HCT116 (cell line): ENCODE measurements at regions not wholly inside any gene's neighbourhood (a gene's known extent, or its start where the extent isn't known, plus 50 kb on each side); places are given as distances from the start of the nearest gene placed in this dataset.

Experiments
- ATAC-seq: fragments of 200-7000 bp; cut with Tn5 transposase; 2 replicates; pipeline ENCODE4 v1.9.1; 2020; ENCODE audit warnings: mild to moderate bottlenecking, moderate library complexity
- BruUV-seq: library from RNA; stranded (reverse); fragments of 400-500 nt; replicated peaks from 2 replicates; lab custom pipeline; 2021; lab: Mats Ljungman, UMichigan
- CTCF ChIA-PET: fragments of 300-600 bp; sonication (Branson Sonifier 250); formaldehyde crosslinking; loops from one replicate; lab custom pipeline; 2021; ENCODE audit warnings: antibody characterized with exemption; lab: Charles Lee
- POLR2A ChIA-PET: fragments of 300-600, 350-600 bp; sonication (Branson Sonifier 250); formaldehyde crosslinking; loops from one replicate; lab custom pipeline; 2021; ENCODE audit warnings: antibody characterized with exemption; lab: Charles Lee
- RAD21 ChIA-PET, 2 experiments: fragments of 300-600 bp; sonication (Branson Sonifier 250); formaldehyde crosslinking; loops; one replicate each; lab custom pipeline; 2023; ENCODE audit warnings: low total read pairs in 2 of 2; ENCODE audit not compliant: uncharacterized antibody in 2 of 2, unreplicated experiment in 2 of 2, low non-redundant PET in 1 of 2; lab: Charles Lee
- DNase-seq: peaks from one replicate; pipeline ENCODE4 v3.0.0-alpha.2; 2010; ENCODE audit warnings: low read depth, low spot score
- H2AFZ ChIP-seq: fragments of 200-600 bp; shearing (Covaris generic), sonication (generic); 2 replicates; pipeline ENCODE4 v1.6.1; 2017; ENCODE audit warnings: low read depth, mixed run types, mixed read lengths, antibody characterized with exemption, low read length; ENCODE audit not compliant: poor library complexity, severe bottlenecking
- H3K27ac ChIP-seq: 2 replicates; pipeline ENCODE4 v1.5.1; 2012; ENCODE audit warnings: low read depth, low read length
- H3K27me3 ChIP-seq: fragments of 200-600 bp; sonication (generic); 2 replicates; pipeline ENCODE4 v1.6.1; 2016; ENCODE audit warnings: mixed run types, low read length, mixed read lengths; ENCODE audit not compliant: insufficient read depth
- H3K36me3 ChIP-seq, 2 experiments: fragments of 200-500 bp in 1 of 2; fragments of 200-600 bp in 1 of 2; sonication (Bioruptor generic) in 1 of 2; sonication (generic) in 1 of 2; 2 replicates each; pipeline versions ENCODE4 v1.5.1 to v1.6.1; 2014 to 2016; ENCODE audit warnings: low read length in 2 of 2, inconsistent platforms in 1 of 2, mixed read lengths in 1 of 2, mixed run types in 1 of 2; ENCODE audit not compliant: insufficient read depth in 2 of 2, control insufficient read depth in 1 of 2
- H3K4me1 ChIP-seq, 2 experiments: fragments of 200-600 bp in 1 of 2; sonication (generic) in 1 of 2; 2 replicates each; pipeline versions ENCODE4 v1.5.1 to v1.6.1; 2012 to 2017; ENCODE audit warnings: low read length in 2 of 2, inconsistent platforms in 1 of 2, mild to moderate bottlenecking in 1 of 2, mixed read lengths in 1 of 2, mixed run types in 1 of 2, moderate library complexity in 1 of 2; ENCODE audit not compliant: insufficient read depth in 2 of 2, control insufficient read depth in 1 of 2
- H3K4me2 ChIP-seq: fragments of 200-600 bp; sonication (generic); 2 replicates; pipeline ENCODE4 v1.6.1; 2017; ENCODE audit warnings: mixed run types, low read length, mixed read lengths
- H3K4me3 ChIP-seq, 2 experiments: fragments of 200-600 bp in 1 of 2; sonication (generic) in 1 of 2; replicated peaks in 1 of 2; 2 replicates each; pipeline ENCODE4 v1.5.1; 2011 to 2016; ENCODE audit warnings: low read length in 2 of 2, control low read depth in 1 of 2, low read depth in 1 of 2, mild to moderate bottlenecking in 1 of 2, mixed read lengths in 1 of 2, mixed run types in 1 of 2
- H3K79me2 ChIP-seq: fragments of 200-600 bp; sonication (generic); 2 replicates; pipeline ENCODE4 v1.6.1; 2017; ENCODE audit warnings: mild to moderate bottlenecking, mixed run types, low read length, moderate library complexity, mixed read lengths; ENCODE audit not compliant: insufficient read depth
- H3K9ac ChIP-seq: fragments of 200-600 bp; sonication (generic); 2 replicates; pipeline ENCODE4 v1.6.1; 2016; ENCODE audit warnings: low read length, mixed read lengths
- H3K9me2 ChIP-seq: fragments of 200-600 bp; sonication (generic), shearing (Covaris generic); 2 replicates; pipeline ENCODE4 v1.6.1; 2017; ENCODE audit warnings: mixed run types, mild to moderate bottlenecking, moderate library complexity; ENCODE audit not compliant: insufficient read depth
- H3K9me3 ChIP-seq, 2 experiments: fragments of 200-500 bp in 1 of 2; fragments of 200-600 bp in 1 of 2; sonication (Bioruptor generic) in 1 of 2; sonication (generic) in 1 of 2; 2 replicates each; pipeline ENCODE4 v1.6.1; 2014 to 2017; ENCODE audit warnings: low read length in 2 of 2, mixed read lengths in 2 of 2, inconsistent platforms in 1 of 2, low read depth in 1 of 2, mild to moderate bottlenecking in 1 of 2, mixed run types in 1 of 2, moderate library complexity in 1 of 2; ENCODE audit not compliant: control insufficient read depth in 1 of 2, insufficient read depth in 1 of 2
- H4K20me1 ChIP-seq: fragments of 200-600 bp; sonication (generic), shearing (Covaris generic); 2 replicates; pipeline ENCODE4 v1.6.1; 2017; ENCODE audit warnings: mixed run types, mild to moderate bottlenecking, moderate library complexity; ENCODE audit not compliant: insufficient read depth
- ATF3 ChIP-seq: IDR thresholded peaks from 2 replicates; pipeline ENCODE4 v1.6.1; 2012
- CBX3 ChIP-seq: IDR thresholded peaks from 2 replicates; pipeline ENCODE4 v1.6.1; 2012; ENCODE audit warnings: low read depth
- ELF1 ChIP-seq: IDR thresholded peaks from 2 replicates; pipeline ENCODE4 v1.6.1; 2012; ENCODE audit warnings: low read depth, borderline replicate concordance
- EZH2 ChIP-seq: fragments of 200-600 bp; sonication (generic); IDR thresholded peaks from 2 replicates; pipeline ENCODE4 v1.6.1; 2017; ENCODE audit warnings: antibody characterized with exemption, mixed run types
- EZH2phosphoT487 ChIP-seq: fragments of 200-600 bp; IDR thresholded peaks from 2 replicates; pipeline ENCODE4 v1.6.1; 2018; ENCODE audit warnings: antibody characterized with exemption, borderline replicate concordance
- FOSL1 ChIP-seq: IDR thresholded peaks from 2 replicates; pipeline ENCODE4 v1.6.1; 2012; ENCODE audit warnings: low read depth
- JUND ChIP-seq: IDR thresholded peaks from 2 replicates; pipeline ENCODE4 v1.6.1; 2012
- MAX ChIP-seq: IDR thresholded peaks from 2 replicates; pipeline ENCODE4 v1.6.1; 2012
- POLR2A ChIP-seq: IDR thresholded peaks from 2 replicates; pipeline ENCODE4 v1.7.0; 2011; ENCODE audit warnings: borderline replicate concordance; ENCODE audit not compliant: insufficient read depth, insufficient read length; ENCODE audit errors: extremely low read depth
- REST ChIP-seq: IDR thresholded peaks from 2 replicates; pipeline ENCODE4 v1.6.1; 2012; ENCODE audit warnings: low read depth
- SRF ChIP-seq: IDR thresholded peaks from 2 replicates; pipeline ENCODE4 v1.6.1; 2012; ENCODE audit warnings: low read depth
- TCF7L2 ChIP-seq: IDR thresholded peaks from 2 replicates; pipeline ENCODE4 v1.7.0; 2011; ENCODE audit warnings: borderline replicate concordance, inconsistent platforms; ENCODE audit not compliant: insufficient read depth, insufficient read length; ENCODE audit errors: extremely low read depth
- YY1 ChIP-seq: IDR thresholded peaks from 2 replicates; pipeline ENCODE4 v1.6.1; 2011; ENCODE audit warnings: low read length, low read depth, moderate library complexity, mild to moderate bottlenecking; ENCODE audit not compliant: insufficient replicate concordance; ENCODE audit errors: extremely low read depth
- ZBTB33 ChIP-seq: IDR thresholded peaks from 2 replicates; pipeline ENCODE4 v1.6.1; 2011; ENCODE audit warnings: mild to moderate bottlenecking, low read length, moderate library complexity; ENCODE audit not compliant: insufficient replicate concordance; ENCODE audit errors: extremely low read depth
- ZFX ChIP-seq: fragments of 450-650 bp; IDR thresholded peaks from 2 replicates; pipeline ENCODE4 v1.6.1; 2017
- ZNF274 ChIP-seq: fragments of 200-500 bp; sonication (Bioruptor generic); IDR thresholded peaks from 2 replicates; pipeline ENCODE4 v1.6.1; 2014; ENCODE audit warnings: mild to moderate bottlenecking, low read depth, low read length, inconsistent platforms
- intact Hi-C: fragments of 100-400 bp; cut with micrococcal nuclease; formaldehyde crosslinking; loops from 2 replicates; pipeline ENCODE4 v1.10.0; 2022

GRCh38 chr9:91145496-91145895 is 216.2 kb downstream of the AUH start:
- intact Hi-C loops: no loop called here

More at GRCh38 chr9:91145496-91145895, 216.2 kb downstream of the AUH start:
- peaks cover 0 to 11% of the 10 kb centered on the region in 2 experiments; a peak in 2 of 4 replicates for H3K4me1 ChIP-seq
- H3K9me2 ChIP-seq: no peaks in the 10 kb centered on the region
- no peak overlapping the region for H3K9ac ChIP-seq
- no peak for ATAC-seq
- ChIA-PET CTCF (no interaction called here), POLR2A (no interaction called here), RAD21 (no interaction called here)
- H3K9me3 ChIP-seq: no peaks in the 10 kb centered on the region
- H3K4me2 ChIP-seq: no peak overlapping the region
- H3K4me3 ChIP-seq: no peak overlapping the region
- no peak overlapping the region for H3K27ac ChIP-seq
- H2AFZ ChIP-seq: no peak overlapping the region
- no peaks in the 10 kb centered on the region for H3K27me3 ChIP-seq
- no peaks in the 10 kb centered on the region for H3K79me2 ChIP-seq
- DNase-seq: no peak
- H3K36me3 ChIP-seq: no peaks in the 10 kb centered on the region
- H4K20me1 ChIP-seq: no peaks in the 10 kb centered on the region
- TF ChIP-seq SRF: no peak
- no peak for TF ChIP-seq YY1
- TF ChIP-seq POLR2A: no peak
- TF ChIP-seq ZNF274: no peak
- no peak for TF ChIP-seq EZH2phosphoT487
- TF ChIP-seq FOSL1: no peak
- TF ChIP-seq ELF1: no peak
- TF ChIP-seq ATF3: no peak
- TF ChIP-seq EZH2: no peak
- no peak for TF ChIP-seq MAX
- TF ChIP-seq TCF7L2: no peak
- TF ChIP-seq REST: no peak
- TF ChIP-seq ZFX: no peak
- TF ChIP-seq JUND: no peak
- no peak for TF ChIP-seq CBX3
- no peak for TF ChIP-seq ZBTB33
- BruUV-seq: no TSS peak
